ENCODE measurements at regions not wholly inside any gene's neighbourhood (a gene's known extent, or its start where the extent isn't known, plus 50 kb on each side); places are given as distances from the start of the nearest gene placed in this dataset.

GRCh38 chr11:110984693-110985092, 260.8 kb upstream of the POU2AF2 start:
- Histone ChIP-seq H3K4me1 (peaks cover under 1% of the 10 kb centered on the region), H3K27me3 (no peaks in the 10 kb centered on the region), H3K9me3 (no peaks in the 10 kb centered on the region), H3K36me3 (no peaks in the 10 kb centered on the region), H3K27ac (no peak overlapping the region), H3K4me3 (no peak overlapping the region)
- TF ChIP-seq CTCF (IDR thresholded peaks at IDR 0.05) (no peak), EP300 (IDR thresholded peaks at IDR 0.05) (no peak), POLR2AphosphoS5 (IDR thresholded peaks at IDR 0.05) (no peak), POLR2A (IDR thresholded peaks at IDR 0.05) (no peak)
- 89% methylated on average over 1 of the region's 1 CpG for WGBS
- no peak for DNase-seq (ENCODE audit: low spot score in 2 of 2)

GRCh38 chr11:110984147-110984546, 261.4 kb upstream of the POU2AF2 start:
- Histone ChIP-seq H3K27ac (no peak overlapping the region), H3K27me3 (no peaks in the 10 kb centered on the region), H3K4me1 (no peaks in the 10 kb centered on the region), H3K36me3 (no peaks in the 10 kb centered on the region), H3K4me3 (no peak overlapping the region), H3K9me3 (no peaks in the 10 kb centered on the region)
- 78% methylated on average over 2 of the region's 2 CpGs for WGBS
- DNase-seq (ENCODE audit: low spot score in 2 of 2): no peak
- TF ChIP-seq POLR2A (IDR thresholded peaks at IDR 0.05) (no peak), EP300 (IDR thresholded peaks at IDR 0.05) (no peak), CTCF (IDR thresholded peaks at IDR 0.05) (no peak), POLR2AphosphoS5 (IDR thresholded peaks at IDR 0.05) (no peak)

- H3K27me3 ChIP-seq: no peaks in the 10 kb centered on the region
- no peak overlapping the region for H3K4me3 ChIP-seq
- WGBS: 88% methylated on average over 2 of the region's 2 CpGs
- no peaks in the 10 kb centered on the region for H3K36me3 ChIP-seq
- TF ChIP-seq CTCF (IDR thresholded peaks at IDR 0.05) (no peak), POLR2AphosphoS5 (IDR thresholded peaks at IDR 0.05) (no peak), EP300 (IDR thresholded peaks at IDR 0.05) (no peak), POLR2A (IDR thresholded peaks at IDR 0.05) (no peak)
- no peaks in the 10 kb centered on the region for H3K4me1 ChIP-seq
- H3K9me3 ChIP-seq: no peaks in the 10 kb centered on the region
- DNase-seq (ENCODE audit: low spot score in 2 of 2): no peak
- H3K27ac ChIP-seq: no peak overlapping the region
These were observed 263.3 kb upstream of the POU2AF2 start for GRCh38 chr11:110982214-110982613.

- no peaks in the 10 kb centered on the region for H3K27me3 ChIP-seq
- no peak for DNase-seq (ENCODE audit: low spot score in 2 of 2)
- TF ChIP-seq EP300 (IDR thresholded peaks at IDR 0.05): no peak
- TF ChIP-seq POLR2AphosphoS5 (IDR thresholded peaks at IDR 0.05): no peak
- no peak for TF ChIP-seq POLR2A (IDR thresholded peaks at IDR 0.05)
- TF ChIP-seq CTCF (IDR thresholded peaks at IDR 0.05): no peak
- H3K4me1 ChIP-seq: no peaks in the 10 kb centered on the region
- 69% methylated on average over 1 of the region's 1 CpG for WGBS
- no peak overlapping the region for H3K4me3 ChIP-seq
- no peaks in the 10 kb centered on the region for H3K36me3 ChIP-seq
- H3K27ac ChIP-seq: no peak overlapping the region
- H3K9me3 ChIP-seq: no peaks in the 10 kb centered on the region
These were observed 265.8 kb upstream of the POU2AF2 start for GRCh38 chr11:110979696-110980095.

- 97% methylated on average over 1 of the region's 1 CpG for WGBS
- no peaks in the 10 kb centered on the region for H3K27me3 ChIP-seq
- no peak for DNase-seq (ENCODE audit: low spot score in 2 of 2)
These were observed 265.4 kb upstream of the ARHGAP20 start for GRCh38 chr11:110977661-110978060.

More at GRCh38 chr11:110977661-110978060, 265.4 kb upstream of the ARHGAP20 start:
- Histone ChIP-seq H3K27ac (no peak overlapping the region), H3K9me3 (no peaks in the 10 kb centered on the region), H3K36me3 (no peaks in the 10 kb centered on the region), H3K4me1 (no peaks in the 10 kb centered on the region), H3K4me3 (no peak overlapping the region)
- no peak for TF ChIP-seq CTCF (IDR thresholded peaks at IDR 0.05)
- TF ChIP-seq EP300 (IDR thresholded peaks at IDR 0.05): no peak
- TF ChIP-seq POLR2A (IDR thresholded peaks at IDR 0.05): no peak
- no peak for TF ChIP-seq POLR2AphosphoS5 (IDR thresholded peaks at IDR 0.05)

All from suprapubic skin (tissue), 4 donors.